ELR (cell line): ENCODE measurements at regions not wholly inside any gene's neighbourhood (a gene's known extent, or its start where the extent isn't known, plus 50 kb on each side); places are given as distances from the start of the nearest gene placed in this dataset.
"Not testable (repeated sequence)": the region's sequence is repeated elsewhere in the genome, so short reads cannot be mapped to it uniquely, and the experiment has no call there.

Source experiments
- DNase-seq: peaks from one replicate; pipeline ENCODE4 v3.0.0-alpha.2; 2015; ENCODE audit warnings: low read depth

DNA sequence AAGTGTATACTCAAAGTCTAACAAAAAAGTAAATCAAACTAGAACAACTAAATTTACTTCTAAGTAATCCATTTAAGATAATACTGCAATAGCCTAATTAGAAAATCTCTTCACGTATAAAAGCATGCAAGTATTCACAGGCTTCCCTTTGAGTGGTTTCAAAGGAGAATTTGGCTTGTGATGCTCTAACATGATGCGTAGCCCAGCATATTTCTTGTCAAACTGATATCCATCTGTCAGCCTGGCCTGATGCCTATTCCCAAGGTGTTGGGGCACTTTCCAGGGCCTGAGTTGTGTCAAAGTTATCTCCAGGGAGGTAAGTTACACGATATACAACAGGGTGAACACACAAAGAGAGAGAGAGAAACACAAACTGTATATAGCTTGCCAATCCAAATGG, 287.0 kb upstream of the MAGEB18 start:
- no peak for DNase-seq

DNA sequence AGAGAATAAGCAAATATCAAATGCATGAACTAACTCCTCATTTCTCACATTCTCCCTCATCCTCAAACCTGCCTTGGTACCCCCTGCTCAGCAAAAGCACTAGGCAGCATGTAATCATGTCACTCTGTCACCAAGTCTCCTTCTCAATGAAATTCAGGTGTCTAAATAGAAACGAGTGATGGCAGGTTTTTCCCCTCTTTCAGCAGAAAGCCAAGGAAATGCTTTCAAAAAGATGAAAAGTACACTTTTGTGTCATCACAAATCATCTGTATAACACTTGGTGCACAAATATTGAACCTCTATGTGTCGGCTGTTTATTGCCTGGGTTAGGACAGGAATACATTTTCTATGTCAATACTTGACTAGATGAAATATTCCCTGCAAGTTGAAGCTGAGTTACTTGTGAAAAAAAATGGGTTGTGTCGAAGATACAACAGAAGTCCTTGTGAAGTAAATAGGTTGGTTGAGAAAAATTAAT, 285.1 kb upstream of the MAGEB18 start:
- no peak for DNase-seq

DNA sequence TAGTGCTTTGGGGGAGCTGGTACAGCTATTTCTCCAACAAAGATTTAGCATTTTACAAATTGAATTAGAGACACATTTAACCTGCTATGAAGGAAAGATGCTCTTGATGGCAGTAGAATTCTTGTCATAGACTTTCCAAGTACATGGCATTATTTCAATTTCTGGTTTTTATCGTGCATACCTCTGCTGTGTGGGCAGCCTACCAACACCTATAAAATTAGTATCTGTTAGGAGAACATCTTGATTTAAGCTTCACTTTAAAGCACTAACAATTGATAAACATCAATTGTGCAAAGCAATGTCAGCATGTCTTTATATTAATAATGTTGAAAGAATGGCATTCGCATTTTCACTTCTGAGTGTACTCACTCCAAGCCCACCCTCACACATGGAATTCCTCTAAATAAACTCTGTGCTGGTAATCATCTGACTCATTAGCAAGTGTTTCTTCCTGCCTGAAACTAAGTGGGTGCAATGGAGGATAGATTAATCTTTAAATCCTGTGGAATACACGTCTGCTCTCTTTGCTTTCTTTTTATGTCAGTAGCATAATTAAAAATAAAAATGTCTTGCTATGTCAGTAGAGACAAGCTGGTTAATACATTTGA, 279.8 kb upstream of the MAGEB18 start:
- DNase-seq = no peak

DNA sequence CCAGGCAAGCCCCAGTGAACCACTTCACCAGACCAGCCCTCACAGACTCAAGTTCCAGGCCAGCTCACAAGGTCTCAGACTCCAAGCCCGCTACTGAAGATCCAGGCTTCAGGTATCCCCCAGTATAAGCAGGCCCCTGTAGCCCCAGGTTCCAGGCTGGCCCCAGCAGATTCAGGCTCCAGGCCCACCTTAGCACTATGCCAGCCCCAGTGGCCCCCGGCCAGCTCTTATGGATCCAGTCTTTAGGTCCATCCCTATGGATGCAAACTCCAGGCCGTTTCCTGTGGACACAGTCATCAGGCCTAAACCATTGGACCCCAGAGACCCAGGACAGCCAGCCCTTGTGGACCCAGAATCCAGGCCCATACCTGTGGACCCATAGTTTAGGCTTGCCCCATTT, 277.8 kb upstream of the MAGEB18 start:
- no peak for DNase-seq

DNA sequence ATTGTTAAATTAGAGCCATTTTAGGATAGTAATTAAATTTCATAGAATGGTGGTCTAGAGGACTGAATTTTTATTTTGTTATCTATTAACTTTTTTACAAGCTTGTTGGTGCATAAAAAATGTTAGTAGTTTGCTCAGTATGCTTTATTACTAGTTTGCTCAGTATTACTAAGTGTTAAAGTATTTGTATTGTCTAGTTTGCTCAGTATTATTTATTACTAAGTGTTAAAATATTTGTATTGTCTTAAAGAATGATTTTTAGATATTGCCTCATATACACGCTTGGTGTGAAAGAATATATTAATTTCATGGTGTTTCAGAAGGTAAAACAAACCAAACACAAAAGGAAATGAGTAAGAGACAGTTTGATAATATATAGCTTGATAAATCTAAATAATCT, 268.4 kb upstream of the MAGEB18 start:
- no peak for DNase-seq

DNA sequence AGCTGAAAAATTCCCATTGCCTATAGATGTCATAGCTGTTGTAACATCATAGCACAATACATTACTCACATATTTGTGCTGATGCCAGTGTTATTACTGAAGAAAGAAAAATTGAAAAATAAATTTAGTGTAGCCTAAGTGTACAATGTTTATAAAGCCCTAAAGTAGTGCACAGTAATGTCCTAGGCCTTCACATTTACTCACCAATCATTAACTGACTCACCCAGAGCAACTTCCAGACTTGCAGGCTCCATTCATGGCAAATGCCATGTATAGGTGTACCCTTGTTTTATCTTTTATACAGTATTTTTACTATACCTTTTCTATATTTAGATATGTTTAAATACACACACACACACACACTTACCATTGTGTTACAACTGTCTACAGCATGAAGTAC, 265.4 kb upstream of the MAGEB18 start:
- DNase-seq = no peak

DNA sequence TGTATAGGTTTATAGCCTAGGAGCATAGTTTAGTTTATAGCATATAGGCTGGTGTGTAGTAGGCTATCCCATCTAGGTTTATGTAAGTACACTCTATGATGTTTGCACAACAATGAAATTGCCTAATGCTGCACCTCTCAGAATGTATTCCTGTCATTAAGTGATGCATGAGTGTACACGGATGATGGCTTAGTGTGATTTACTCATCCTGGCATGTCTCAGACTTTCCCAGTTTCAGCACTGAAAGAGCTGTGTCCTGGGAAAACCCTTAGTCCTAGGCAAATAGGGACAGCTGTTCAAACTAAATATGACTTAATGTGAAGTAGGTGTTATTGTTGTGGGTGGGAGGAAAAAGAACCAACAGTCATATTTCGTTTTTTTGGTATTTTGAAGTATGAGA, 264.9 kb upstream of the MAGEB18 start:
- DNase-seq = no peak

DNA sequence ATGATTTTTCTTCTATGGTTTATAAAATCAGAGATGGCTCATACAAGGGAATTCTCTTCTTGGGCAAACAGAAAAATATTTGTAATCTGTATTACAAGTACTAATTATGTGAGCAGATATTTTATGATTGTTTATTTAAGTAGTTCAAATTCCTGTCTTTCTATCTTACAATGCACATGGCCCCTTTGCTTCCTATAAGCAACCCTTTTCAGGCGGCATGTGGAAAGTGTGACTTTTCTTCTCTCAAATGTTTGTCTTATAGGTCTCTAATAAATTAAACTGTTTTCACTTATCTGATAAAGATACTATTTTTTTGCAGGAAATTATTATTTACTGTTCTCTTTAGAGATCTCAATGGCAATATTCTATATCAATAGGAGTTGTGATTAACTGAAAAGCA, 259.3 kb upstream of the MAGEB18 start:
- no peak for DNase-seq

DNA sequence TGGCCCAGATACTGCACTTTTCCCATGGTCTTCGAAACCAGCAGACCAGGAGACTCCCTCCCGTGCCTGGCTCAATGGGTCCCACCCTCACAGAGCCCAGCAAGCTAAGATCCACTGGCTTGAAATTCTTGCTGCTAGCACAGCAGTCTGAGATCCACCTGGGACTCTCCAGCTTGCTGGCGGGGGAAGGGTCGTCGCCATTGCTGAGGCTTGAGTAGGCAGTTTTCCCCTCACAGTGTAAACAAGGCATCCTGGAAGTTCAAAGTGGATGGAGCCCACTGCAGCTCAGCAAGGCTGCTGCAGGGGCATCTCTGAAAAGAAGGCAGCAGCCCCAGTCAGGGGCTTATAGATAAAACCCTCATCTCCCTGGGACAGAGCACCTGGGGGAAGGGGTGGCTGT, 255.6 kb upstream of the MAGEB18 start:
- DNase-seq = not testable (repeated sequence)

DNA sequence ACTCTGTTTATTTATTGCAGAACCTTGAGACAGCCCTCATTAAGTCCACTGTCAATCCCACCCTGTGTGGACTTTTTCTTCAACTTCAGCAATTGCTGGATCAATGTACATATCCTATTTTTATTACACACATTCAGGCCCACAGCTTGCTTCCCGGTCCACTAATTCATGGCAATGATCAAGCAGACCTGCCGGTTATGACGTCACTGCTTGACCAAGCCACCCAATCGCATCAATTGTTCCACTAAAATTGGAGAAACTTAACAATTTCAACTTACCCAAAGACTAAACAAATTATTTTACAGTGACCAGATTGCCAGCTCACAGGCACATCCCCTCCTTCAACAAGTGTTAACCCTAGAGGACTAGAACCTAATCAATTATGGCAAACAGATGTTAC, 240.4 kb upstream of the MAGEB18 start:
- no peak for DNase-seq

DNA sequence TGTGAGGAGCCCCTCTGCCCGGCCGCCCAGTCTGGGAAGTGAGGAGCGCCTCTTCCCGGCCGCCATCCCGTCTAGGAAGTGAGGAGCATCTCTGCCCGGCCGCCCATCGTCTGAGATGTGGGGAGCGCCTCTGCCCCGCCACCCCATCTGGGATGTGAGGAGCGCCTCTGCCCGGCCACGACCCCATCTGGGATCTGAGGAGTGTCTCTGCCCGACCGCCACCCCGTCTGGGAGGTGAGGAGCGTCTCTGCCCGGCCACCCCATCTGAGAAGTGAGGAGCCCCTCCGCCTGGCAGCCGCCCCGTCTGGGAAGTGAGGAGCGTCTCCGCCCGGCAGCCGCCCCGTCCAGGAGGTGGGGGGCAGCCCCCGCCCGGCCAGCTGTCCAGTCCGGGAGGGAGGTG, 232.4 kb upstream of the MAGEB18 start:
- not testable (repeated sequence) for DNase-seq

DNA sequence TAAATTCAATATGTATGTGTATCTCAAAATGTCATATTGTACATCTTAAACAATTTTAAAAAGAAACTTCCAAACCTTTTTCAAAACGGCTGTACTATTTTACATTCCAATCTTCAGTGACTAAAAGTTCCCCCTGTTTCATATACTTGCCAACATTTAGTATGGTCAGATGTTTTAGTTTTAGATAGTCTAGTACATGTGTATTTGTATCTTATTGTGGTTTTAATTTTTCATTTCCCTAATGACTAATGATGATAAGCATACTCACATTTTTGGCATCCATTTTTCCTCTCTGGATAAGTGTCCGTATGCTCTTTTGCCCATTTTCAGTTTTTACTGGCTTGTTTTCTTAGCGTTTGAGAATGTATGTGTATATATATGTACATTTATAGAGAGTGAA, 212.2 kb upstream of the MAGEB18 start:
- DNase-seq = no peak

DNA sequence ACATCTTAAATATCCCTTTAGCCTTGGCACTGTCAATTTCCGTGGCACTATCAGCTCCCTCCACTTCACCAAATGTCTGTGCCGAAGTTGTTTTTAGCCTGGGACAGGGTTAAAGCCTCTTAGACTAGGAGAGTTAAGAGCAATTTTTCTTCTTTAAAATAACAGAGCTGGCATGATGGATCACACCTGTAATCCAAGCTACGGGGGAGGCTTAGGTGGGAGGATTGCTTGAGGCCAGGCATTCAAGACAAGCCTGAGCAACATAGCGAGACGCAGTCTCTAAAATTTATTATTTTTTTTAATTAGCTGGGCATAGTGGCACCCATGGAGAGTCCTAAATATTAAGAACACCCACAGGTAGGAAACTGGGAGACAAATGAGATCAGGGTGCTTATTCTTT, 209.8 kb upstream of the MAGEB18 start:
- DNase-seq = no peak

DNA sequence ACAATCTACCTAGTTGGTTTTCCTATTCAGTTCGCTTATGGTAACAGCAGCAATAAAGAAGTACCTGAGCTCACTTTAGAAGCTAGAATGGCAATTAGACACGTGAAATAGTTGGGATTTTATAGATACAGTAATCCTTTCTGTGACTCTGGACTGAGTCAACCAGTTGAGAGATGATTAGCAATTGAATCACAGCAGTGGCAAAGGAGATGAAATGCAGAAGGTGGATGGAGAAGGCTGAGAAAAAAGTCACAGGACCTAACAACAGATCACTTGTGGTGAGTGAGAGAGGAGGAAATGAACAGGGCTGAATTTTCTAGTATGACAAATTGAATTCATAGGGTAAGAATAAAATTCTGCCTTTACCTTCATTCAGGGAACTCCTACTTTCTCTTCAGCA, 197.1 kb upstream of the MAGEB18 start:
- no peak for DNase-seq

DNA sequence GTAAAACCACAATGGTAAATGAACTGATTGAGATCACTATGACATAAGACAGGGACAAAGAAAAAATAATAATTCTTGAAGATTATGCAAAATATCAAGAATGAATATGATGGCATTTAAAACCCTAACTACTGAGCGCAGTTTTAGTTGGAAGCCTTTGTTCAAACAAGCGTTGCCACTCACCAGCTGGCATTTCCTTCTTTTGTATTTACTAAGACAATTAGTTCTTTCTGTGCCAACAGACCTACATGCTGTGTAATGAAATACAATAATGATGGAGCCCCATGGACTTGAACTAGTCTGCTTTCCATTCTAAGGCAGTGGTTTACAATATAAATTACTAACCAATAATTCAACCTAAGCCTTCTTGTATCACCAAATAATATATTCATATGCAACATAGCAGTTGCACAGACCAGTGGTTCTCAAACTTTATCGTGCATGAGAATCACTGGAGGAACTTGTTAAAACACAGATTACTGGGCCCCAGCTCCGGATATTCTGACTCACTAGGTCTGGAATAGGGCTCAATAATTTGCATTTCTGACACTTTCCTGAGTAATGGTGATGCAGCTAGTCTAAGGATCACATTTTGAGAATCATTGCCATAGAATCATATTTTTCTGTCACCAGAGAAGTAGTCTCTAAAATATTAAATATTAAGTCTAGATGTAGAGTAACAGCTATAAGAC, 196.4 kb upstream of the MAGEB18 start:
- DNase-seq = no peak

DNA sequence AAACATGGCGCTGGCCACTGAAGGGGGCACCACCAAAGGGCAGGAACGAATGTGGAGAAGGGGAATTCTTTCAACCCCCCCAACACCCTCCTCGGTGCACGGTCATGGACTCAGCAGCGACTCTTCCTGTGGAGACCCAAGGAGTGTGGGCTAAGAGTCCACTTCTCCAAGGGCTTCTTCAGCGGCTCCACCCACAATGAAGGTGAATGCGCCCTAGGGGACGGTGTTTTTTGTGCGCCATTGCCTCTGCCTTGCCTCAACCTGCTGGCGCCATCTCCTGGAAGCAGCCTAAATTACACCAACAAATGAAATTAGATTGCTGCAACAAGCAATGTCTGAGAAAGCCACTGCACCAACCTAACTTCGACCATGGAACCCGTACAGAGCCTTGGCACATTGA, 169.2 kb upstream of the MAGEB18 start:
- DNase-seq = no peak

DNA sequence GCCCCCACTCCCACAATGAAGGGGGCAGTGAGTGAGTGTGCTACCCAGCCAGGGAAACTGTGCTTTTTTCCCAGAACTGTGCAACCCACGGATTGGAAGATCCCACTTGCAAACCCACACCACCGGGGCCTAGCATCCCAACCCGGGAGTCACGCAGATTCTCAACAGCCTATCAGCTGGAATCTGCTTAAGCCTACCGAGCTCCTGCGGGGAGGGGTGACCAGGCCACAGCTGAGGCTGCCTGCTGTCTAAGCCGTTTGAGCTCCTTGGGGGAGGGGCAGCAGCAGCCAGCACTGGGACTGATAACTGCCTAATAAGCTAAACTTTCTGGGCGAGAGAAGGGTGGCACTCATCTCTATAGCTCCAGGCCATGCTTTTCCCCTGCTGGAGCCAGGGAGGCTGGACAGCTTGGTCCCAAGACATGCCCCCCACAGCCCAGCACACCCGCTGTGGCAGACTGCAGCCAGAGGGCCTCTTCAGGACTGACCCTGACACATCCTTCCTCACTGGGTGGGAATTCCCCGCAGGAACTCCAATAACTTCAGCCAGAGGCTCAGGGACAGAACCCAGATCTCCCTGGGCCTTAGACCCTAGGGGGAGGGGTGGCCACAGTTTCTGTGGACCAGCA, 161.3 kb upstream of the MAGEB18 start:
- DNase-seq = no peak

DNA sequence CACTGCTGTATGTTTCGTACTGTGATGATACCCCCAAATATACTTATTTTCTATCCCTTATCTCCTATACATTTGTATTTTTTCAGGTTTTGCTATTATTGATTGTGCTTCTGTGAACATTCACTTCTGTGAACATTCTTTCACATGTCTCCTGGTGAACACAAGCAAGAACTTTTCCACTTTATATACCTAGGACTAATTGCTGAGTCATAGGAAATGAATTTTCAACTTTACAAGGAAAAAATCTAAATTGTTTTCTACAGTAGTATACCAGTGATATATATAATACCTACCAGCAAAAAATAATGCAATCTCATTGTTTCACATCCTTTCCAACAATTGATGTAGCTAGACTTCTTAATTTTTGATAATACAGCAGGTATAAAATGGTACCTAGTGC, 139.5 kb upstream of the MAGEB18 start:
- no peak for DNase-seq

DNA sequence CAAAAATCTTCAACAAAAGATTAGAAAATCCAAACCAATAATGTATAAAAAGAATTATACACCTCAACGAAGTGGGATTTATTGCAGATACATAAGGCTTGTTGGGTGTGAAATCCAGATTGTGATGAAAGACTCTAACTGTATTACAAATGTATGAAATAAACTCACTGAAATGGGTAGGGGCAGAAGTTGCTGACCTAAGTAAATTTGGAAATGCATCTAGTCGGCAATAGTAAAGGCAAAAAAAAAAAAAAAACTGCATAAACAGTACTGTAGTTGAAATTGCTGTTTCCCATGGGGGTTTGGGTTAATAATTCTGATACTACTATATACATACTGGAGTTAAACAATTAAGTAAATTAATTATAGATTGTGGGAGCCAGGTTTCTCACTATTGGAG, 130.7 kb upstream of the MAGEB18 start:
- DNase-seq = no peak

DNA sequence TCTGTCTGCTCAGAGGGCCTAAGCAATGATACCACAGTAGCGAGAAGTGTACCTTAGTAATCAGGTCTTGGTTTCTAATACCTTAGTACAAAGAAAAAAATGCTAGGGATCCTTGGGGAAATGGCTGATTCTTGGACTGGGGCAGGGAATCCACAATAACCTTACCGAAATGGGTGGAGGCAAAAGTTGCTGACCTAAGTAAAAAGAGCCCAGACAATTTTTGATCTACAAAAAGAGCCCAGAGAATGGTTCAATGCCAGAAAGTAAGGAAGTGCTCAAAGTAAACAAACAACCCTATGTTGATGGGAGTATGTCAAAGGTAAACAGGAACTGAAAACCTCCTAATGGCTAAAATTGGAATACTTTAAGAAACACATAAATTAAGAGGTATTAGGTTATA, 130.1 kb upstream of the MAGEB18 start:
- DNase-seq = no peak

DNA sequence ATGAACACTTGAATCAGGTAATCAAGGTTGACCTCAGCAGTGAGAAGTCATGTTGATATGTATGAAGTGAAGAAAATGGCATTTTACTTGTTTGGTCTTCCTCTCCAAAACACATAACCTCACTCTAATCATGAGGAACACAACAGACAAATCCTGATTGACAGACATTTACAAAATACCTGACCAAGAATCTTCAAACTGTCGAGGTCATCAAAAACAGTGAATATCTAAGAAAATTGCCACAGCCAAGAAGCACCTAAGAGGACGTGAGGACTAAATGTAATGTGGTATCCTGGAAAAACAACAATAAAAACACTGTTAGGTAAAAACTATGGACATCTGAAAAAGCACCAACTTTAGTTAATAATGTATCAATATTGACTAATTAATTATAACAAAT, 129.5 kb upstream of the MAGEB18 start:
- DNase-seq = no peak

DNA sequence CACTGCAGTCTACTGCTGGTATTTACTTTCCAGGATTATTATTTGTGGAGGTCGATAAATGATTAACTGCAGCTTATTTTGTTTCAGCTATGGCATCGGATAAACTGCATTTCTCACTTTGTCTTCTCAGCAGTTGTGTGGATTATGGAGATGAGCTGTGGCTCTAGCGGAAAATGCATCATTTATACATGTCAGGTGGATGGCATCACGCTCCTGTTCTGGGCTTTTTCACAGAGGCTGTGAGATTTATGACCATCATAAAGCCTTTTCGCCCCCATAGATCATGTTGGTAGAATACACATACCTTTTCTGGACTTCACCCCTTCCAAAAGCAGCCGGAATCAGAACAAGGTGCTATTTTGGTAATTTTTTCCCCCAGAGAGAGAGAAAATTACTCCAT, 118.8 kb upstream of the MAGEB18 start:
- DNase-seq = no peak

DNA sequence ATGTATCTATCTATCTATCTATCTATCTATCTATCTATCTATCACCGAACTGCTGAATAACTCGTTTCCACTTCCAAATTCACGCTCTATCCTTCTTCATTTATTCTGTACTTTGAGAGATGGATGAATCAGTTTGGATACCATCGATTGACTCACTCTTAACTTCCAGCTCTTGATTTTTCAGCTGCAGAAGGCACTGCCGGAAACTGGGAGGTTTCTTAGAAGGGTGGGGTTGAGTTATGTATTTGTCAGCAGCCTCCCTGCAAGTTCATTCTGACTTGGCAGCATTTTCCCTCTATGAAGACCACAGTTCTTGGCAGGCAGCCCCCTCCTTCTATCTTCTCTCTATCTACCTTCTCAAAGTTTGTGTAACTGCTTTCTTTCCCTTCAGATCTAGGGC, 112.0 kb upstream of the MAGEB18 start:
- no peak for DNase-seq
